GM19468 (cell line): ENCODE measurements at regions not wholly inside any gene's neighbourhood (a gene's known extent, or its start where the extent isn't known, plus 50 kb on each side); places are given as distances from the start of the nearest gene placed in this dataset.

Source experiments
- ATAC-seq: cut with Tn5 transposase; IDR thresholded peaks from one replicate; pipeline ENCODE4 v1.9.1; 2021; ENCODE audit warnings: mild to moderate bottlenecking, moderate library complexity, moderate number of reproducible peaks; ENCODE audit not compliant: unreplicated experiment; ENCODE audit errors: extremely low read depth

DNA sequence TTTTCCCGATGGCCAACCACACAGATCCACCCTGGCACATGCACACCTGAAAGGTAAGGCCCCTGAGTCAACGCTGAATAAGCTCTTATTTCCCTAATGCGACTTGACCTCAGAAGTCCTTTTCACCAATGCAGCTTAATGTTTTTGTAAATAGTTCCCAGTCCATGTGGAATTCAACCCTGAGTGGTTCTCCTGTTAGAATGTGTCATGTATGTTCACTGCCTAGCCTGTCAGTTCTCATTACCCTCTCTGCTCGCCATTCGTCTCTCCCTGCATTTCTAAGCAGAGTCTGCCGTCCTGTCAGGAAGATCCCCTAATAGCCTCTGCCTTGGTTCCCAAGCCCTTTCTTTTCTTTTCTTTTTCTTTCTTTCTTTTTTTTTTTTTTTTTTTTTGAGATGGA lies 392.6 kb upstream of the SHH start:
- no peak for ATAC-seq

DNA sequence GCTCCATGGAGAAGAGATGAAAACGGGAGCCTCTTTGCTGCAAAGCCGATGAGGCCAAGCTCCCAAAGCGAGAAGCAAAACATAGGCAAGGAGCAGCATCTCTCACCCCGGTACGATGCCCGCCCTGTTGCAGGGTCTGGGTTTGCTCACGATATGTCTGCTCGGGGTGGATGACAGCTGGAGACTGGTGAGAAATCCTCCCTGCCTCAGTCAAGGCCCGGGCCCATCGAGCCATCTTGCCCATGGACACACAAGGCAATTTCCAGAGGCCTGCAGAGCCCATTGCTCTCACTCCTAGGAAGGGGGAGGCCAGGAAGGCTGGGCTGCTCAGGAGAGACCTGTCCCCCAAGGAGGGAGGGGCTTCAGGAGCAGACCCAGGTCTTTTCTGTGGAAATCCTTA lies 391.7 kb upstream of the SHH start:
- ATAC-seq: no peak

DNA sequence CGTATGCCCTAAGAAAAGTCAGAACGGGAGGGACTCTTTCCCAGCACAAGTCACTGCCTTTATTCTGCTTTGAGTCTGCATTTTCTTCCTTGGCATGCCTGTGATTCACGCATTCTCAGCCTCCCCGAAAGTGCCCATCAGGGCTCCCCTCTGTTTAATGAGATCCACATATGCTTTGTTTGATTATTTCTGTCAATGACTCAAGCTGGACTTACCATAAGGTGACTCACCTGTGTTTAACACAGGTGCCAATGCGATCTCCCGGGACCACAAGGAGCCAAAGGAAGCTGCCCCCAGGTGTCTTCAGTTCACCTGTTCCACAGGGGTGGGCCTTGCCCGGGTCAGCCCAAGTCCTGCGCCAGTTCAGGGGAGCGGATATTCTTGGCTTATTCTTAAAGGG lies 386.0 kb upstream of the SHH start:
- no peak for ATAC-seq

DNA sequence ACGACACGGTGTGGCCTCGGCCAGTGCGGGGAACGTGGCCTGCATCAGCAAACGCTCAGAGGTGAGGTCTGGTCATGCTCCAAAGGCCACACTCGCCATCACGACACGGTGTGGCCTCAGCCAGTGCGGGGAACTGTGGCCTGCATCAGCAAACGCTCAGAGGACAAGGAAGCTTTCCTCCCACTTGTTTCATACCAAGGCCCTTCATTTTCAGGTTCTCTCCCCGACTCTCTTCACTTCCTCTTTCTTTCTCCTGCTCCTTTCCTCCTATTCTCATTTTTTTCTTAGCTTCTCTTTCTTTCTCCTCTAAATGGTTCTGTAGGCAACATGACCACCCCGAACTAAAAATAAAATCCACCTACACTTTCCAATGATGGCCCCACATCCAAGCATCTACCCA lies 384.4 kb upstream of the SHH start:
- no peak for ATAC-seq

DNA sequence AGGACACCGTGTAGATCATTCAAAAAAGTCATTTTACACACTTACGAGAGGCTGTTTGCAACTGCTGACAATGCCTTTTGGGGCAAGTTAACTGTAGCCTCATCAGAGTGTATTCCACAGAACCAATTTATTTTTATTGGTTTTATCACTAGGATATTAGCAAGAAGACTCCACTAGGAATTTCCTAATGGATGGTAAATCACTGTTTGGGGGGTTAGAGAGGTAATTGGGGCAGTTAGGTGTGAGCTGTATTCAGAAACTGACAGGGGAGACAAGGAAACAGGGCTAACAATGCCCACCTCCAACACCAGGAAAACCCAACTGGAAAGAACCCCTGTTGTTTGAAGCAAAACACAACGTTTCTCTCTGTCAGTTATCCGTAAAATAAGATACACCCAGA lies 383.0 kb upstream of the SHH start:
- ATAC-seq: no peak

DNA sequence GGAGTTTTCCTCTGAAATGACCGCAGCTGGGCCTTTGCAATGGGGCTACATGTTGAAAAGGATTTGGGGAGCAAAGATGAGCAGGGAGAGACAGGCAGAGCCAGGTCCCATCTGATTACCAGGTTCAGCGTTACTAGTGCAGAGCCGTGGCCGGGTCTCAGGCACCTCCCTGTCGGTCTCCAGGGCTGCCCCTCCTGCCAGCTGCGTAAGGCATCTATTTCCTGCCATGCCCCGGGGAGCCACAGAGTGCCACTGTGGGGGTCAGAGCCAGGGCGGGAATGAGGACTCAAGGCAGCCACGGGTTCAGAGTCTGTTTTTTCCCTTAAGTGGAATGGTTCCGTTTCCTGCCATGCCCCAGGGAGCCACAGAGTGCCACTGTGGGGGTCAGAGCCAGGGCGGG lies 382.6 kb upstream of the SHH start:
- ATAC-seq: no peak

DNA sequence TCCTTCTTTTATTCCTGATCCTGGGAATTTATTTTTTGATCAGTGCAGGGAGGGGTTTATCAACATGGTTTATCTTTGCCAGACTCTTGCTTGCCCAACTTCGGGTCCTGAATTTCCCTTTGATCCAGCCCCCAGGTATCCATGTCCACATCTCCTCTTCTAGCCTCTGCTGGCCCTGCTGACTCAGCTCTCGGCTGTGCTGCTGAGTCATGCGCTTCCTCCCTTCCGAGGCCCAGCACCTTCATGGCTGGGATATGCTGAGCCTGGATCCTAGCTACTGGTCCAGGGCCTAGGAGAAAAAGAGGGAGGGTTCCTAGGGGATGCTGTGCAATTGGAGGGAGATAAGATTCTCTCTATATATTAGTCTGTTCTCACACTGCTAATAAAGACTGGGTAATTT lies 380.7 kb upstream of the SHH start:
- no peak for ATAC-seq

DNA sequence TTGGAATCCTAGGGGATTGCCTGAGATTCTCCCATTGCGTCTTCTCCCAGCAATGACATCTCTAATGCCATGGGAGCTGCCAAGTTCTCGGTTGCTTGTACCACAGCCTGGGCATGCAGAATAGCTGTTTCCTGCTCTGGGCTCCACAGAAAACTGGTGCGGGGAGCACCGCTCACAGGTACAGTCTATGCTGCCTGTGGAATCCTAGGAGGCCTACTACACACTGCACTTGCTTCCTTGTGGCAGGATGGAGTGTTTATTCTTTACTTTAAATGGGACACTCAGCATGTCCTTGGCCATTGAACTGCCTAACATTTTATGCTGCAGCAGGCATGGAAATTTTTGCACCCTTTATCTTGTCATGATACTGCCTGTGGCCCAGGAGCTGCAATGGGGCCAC lies 378.8 kb upstream of the SHH start:
- ATAC-seq: no peak

DNA sequence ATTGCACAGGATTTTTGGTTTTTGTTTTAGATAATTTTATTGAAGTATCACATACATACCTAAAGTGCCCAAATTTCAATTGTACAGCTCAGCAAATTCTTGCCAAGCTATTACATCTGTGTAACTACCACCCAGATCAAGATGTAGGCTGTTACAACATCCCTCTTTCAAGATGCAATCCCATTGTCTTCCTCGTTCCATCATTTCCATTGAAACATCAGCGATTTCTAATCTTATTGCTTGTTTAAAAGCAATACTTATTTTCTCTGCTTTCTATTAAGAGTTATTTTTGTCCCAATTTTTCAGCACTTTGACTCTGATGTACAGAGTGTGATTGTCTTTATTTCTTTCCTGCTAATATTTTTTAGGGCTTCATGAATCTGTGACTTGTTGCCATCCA lies 372.8 kb upstream of the SHH start:
- no peak for ATAC-seq

DNA sequence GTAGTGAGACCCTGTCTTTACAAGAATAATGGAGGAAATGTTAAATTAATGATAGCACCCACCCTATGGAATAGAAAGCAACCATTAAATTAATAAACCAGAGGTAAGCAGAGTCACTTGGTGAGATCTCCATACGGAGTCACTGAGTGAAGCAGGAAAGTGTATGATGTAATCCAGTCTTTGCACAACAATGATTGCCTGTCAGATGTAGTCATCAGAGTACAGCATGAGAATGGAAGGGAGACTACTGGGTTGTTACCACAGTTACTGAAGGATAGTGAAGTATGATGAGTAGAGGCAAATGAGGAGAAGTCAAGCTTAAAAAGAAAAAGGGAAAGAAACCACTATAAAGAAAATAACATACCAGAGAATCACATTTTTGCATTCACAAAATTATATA lies 371.9 kb upstream of the SHH start:
- no peak for ATAC-seq

DNA sequence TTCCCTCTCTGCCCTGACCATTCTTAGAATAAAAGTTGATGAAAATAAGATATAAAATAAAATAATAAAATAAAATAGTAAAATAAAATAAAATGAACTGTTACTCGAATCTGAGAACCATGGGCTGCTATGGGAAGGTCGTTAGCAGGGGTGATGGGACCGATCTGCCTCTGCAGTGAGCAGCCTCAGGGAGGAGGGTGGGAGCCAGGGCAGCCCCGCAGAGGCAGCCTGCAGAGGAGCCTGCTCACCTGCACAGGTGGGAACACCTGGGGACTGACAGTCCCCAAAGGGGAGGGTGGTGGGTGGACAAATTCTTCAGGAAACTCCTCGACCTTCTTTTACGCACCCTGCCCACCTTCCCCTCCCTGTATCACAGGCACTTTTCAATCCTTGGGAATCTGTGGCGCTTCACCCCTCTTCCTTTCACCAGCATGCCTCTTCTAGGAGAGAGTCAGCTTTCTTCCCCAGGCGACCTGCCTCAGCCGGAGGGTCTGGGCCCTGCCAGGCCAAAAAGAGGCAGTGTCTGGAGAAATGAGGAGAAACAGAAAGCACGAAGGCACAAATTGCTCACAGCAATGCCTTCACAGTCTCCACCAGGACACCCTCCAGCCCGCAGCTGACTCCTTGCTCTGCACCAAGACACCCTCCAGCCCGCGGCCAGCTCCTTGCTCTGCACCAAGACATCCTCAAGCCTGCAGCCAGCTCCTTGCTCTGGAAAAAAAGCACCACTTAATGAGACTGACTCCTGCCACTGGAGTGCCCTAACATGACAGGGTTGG lies 368.4 kb upstream of the SHH start:
- ATAC-seq: no peak

DNA sequence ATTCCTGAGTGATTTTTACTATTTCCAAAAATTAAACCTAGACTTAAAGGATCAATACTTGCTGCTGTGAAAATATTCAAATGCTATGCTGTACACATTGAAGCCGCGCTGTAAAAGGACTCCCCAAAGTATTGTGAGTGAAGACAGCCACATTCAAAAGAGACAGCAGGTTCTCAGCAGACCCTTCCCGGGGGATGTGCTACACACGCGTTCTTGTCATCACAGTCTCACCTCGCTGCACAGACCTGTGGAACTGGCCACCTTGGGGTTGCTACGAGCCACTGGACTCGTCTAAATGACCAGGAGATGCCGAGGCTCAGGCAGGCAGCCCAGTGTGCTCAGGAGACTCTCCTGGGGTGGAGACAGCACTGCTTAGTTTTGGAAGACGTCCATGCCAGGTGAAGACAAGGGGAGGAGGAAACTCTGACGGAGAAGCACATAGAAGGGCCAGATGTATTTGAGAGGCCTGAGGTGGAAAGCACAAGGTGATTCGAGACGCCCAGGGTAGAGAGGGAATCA lies 367.7 kb upstream of the SHH start:
- no peak for ATAC-seq

DNA sequence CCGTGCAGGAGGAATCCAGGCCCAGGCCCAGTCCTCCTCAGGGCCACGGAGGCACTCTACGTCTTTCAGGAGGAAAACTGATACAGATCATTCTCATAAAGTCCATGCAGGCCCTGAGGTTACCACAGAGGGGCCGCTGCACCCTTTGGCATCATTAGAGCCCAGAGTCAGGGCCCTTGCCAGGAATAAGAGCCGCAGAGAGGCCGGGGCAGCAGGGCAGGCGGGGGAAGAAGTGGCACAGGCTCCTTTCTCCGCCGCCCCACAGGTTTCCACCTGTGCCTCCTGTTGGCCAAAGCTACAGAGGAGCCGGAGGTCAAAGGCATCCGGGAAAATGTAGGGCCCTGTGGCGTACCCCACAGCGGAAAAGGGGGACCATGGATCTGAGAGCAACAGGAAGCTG lies 366.6 kb upstream of the SHH start:
- no peak for ATAC-seq

DNA sequence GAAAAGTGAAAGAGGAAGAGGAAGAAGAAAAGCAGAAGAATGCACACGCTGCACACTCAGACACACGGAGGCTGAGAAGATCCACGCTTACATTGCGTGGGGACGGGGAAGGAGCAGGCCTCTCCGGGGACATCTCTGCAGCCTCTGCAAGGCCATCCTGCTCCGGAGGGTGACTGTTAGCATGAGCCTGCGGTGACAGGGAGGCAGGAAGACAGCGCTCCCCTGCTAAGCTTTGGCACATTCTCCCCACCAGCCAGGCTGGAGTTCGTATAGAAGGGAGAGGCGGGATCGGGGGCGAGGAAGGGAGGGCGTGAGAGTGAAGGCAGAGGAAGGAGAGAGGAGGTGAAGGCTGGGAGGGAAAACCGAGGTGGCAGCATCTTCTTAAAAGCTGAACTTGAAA lies 366.0 kb upstream of the SHH start:
- ATAC-seq: no peak

DNA sequence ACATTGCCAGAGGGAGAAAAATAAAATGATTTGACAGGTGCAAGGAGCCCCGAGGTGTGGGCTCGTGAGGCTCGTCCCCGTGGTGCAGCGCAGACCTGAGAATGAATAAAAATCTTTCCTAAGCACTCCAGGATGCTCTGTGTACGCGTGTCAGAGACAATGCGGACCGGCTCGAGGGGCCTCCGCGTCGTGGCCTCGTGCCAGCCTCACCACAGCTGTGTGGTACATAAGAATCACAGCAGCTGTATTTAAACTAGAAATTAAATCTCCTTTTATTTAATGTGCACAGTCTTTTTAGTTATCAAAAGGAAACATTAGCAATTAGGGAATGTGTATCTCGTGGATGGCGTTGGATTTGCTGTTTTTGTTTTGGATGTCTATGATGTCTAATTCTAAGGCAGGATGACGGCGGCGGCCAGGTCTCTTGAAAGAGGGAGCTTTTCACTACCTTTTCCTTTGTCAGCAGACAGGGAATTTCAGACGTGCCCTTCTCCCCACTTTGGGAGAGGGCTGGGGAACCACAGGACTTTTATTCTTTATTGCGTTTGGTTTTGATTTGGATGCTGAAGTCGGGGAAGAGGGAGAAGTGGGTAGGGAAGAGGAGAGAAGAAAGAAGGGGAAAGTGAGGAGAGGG lies 365.3 kb upstream of the SHH start:
- no peak for ATAC-seq

DNA sequence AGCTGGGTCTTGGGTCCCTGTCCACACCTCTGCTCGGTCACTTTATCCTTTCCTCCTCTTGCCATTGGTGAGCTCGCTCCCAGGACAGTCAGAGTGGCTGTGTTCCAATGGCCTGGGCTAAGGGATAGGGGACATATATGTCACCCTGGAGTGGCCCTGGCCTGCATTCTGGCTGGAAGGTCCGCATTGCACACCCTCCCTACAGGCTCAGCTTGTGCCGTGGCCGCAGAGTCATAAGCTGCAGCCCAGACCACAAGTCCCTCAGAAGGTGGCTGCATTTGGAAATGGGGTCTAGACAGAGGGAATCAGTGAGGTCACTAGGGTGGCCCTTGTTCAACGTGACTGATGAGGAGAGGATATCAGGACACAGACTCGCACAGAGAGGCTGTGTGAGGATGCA lies 363.8 kb upstream of the SHH start:
- ATAC-seq: no peak

DNA sequence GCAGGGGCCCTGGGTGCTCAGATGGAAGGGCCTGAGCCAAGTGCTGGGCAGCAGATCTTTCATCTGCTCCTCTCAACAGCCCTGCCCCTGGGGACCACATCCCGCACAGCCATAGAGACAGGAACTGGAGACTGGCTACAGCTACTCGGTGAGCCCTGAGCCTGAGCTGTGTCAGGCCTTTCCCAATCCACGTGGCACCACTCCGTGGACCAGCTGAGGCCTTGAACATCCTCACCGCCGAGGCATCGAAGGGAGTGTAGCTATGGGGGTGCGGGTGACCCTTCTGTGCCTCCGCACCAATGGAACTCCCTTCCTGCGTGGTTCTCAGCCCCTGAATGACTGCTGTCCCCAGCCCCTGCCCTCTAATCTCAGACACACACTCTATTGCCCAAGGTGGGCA lies 362.7 kb upstream of the SHH start:
- ATAC-seq: no peak

DNA sequence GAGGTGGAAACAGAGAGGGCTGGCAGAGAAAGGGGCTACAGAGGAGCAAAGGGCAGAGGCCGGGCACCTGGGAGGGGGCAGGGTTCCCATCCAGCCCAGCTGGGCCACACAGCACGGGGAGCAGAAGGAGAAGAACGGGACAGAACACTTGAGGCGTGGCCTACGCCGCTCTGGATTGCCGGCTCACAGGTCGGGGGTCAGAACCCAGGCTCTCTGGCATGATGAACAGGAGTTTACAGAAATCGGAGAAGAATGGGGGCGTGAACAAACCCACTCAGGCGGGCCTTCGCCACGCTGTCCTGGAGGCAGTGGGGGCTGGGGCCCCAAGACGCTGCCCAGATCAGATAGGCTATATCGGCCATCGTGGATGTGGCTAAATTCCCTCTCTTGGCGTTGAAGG lies 362.2 kb upstream of the SHH start:
- no peak for ATAC-seq

DNA sequence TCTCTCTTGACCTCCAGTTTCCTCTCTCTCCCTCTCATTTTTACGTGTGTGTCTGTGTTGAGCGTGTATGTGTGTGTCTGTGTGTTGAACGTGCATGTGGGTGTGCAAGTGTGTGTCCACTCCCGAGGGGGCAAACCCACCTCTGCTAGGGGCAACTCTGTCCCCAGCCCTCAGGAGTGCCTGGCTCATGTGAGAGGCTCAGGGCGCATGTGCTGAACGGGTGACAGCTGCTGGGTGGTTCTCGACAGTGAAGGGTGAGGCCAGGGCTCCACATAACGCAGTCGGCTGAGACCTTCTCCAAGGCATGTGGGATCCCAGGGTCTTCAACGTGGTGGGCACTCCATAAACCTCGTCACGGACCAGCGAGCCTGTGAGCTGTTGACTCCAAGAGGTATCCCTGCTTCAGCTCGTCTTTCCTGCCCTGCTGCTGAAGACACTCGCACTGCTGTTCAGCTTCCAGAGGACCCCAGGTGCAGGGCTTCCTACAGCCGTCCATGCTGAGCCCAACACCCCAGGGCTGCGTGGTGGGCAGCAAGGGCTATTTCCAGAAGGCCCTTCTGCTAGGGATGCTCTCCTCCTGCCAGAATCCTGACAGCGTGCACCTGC lies 361.6 kb upstream of the SHH start:
- ATAC-seq: no peak

DNA sequence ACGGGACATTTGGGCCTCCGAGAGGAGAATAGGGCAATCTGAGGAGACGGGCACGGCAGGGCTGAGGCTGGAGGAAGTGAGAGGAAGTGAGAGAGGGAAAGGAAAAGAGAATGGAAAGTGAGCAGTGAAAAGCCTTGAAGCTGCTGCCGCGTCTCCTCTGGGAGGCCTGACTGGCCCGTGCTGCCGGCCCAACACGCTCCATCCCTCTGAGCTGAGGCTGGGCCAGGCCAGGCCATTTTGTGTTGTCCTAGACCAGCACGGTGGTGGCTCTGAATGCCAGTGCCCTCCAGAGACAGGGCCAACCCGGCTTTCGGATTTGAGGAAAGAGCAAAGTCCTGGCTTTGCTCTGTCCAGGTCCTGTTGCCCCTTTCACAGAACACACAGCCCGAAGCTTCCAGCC lies 361.1 kb upstream of the SHH start:
- ATAC-seq: no peak

DNA sequence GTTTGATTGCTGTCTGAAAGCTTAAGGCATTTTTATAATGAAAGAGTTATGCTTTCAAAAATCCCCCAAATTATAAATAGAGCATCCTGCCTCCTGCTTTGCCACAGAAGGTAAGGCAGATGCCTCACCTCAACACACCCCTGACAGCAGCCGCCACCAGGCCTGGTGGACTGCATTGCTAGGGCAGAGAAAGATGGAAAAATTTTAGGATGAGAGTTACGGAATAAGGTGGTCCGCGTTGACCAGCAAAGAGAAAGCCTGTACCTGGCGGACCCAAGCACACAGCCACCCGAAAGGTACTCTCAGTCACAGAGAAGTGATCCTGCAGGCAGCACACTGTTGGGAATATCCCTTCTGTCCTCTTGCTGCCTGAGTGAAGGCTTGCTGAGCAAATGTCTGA lies 360.4 kb upstream of the SHH start:
- ATAC-seq: no peak
